ENCODE measurements at regions not wholly inside any gene's neighbourhood (a gene's known extent, or its start where the extent isn't known, plus 50 kb on each side); places are given as distances from the start of the nearest gene placed in this dataset.

GRCh38 chr2:60318544-60318943, 234.9 kb downstream of the BCL11A start:
- ATAC-seq (ENCODE audit: insufficient read depth, low read depth), result no peak
- no peak overlapping the region for H3K4me3 ChIP-seq (ENCODE audit: low read depth in 1 of 2, low read length in 2 of 2)
- H3K36me3 ChIP-seq (ENCODE audit: insufficient read depth, low read length), result no peaks in the 10 kb centered on the region
- H3K79me2 ChIP-seq (ENCODE audit: insufficient read depth, low read length), result no peaks in the 10 kb centered on the region
- no peak for TF ChIP-seq EZH2 (IDR thresholded peaks at IDR 0.05; ENCODE audit: borderline replicate concordance, low read depth, low read length, severe bottlenecking)
- no peak for TF ChIP-seq CTCF (IDR thresholded peaks at IDR 0.05; ENCODE audit: borderline replicate concordance, extremely low read depth, low read length, poor library complexity, severe bottlenecking)
- H3K27ac ChIP-seq (ENCODE audit: low read length), result no peak overlapping the region
- no peaks in the 10 kb centered on the region for H4K20me1 ChIP-seq (ENCODE audit: insufficient read depth, low read length)
- DNase-seq, result no peak
- no peak overlapping the region for H3K9ac ChIP-seq (ENCODE audit: low read depth, low read length)
- no peaks in the 10 kb centered on the region for H3K9me3 ChIP-seq (ENCODE audit: insufficient read depth, low read length, severe bottlenecking)
- H3K4me2 ChIP-seq (ENCODE audit: insufficient read depth, low read length), result no peak overlapping the region
- H2AFZ ChIP-seq (ENCODE audit: low read depth, low read length), result no peak overlapping the region; the same call in 1 of the 2 replicates
- H3K27me3 ChIP-seq (ENCODE audit: insufficient read depth, low read length, poor library complexity), result no peaks in the 10 kb centered on the region
- peaks cover 6% of the 10 kb centered on the region for H3K4me1 ChIP-seq (ENCODE audit: insufficient read depth, low read length)

- Histone ChIP-seq H3K4me1 (ENCODE audit: insufficient read depth, low read length) (peaks cover 8% of the 10 kb centered on the region), H3K27me3 (ENCODE audit: insufficient read depth, low read length, poor library complexity) (no peaks in the 10 kb centered on the region), H3K27ac (ENCODE audit: low read length) (no peak overlapping the region), H3K79me2 (ENCODE audit: insufficient read depth, low read length) (no peaks in the 10 kb centered on the region), H3K4me3 (ENCODE audit: low read depth in 1 of 2, low read length in 2 of 2) (no peak overlapping the region), H3K9me3 (ENCODE audit: insufficient read depth, low read length, severe bottlenecking) (no peaks in the 10 kb centered on the region), H4K20me1 (ENCODE audit: insufficient read depth, low read length) (no peaks in the 10 kb centered on the region), H2AFZ (ENCODE audit: low read depth, low read length) (no peak overlapping the region), H3K9ac (ENCODE audit: low read depth, low read length) (no peak overlapping the region), H3K36me3 (ENCODE audit: insufficient read depth, low read length) (no peaks in the 10 kb centered on the region), H3K4me2 (ENCODE audit: insufficient read depth, low read length) (no peak overlapping the region)
- DNase-seq, result no peak
- no peak for ATAC-seq (ENCODE audit: insufficient read depth, low read depth)
- no peak for TF ChIP-seq CTCF (IDR thresholded peaks at IDR 0.05; ENCODE audit: borderline replicate concordance, extremely low read depth, low read length, poor library complexity, severe bottlenecking)
- no peak for TF ChIP-seq EZH2 (IDR thresholded peaks at IDR 0.05; ENCODE audit: borderline replicate concordance, low read depth, low read length, severe bottlenecking)
These were observed 235.6 kb downstream of the BCL11A start for GRCh38 chr2:60317844-60318243.

- no peak overlapping the region for H3K4me2 ChIP-seq (ENCODE audit: insufficient read depth, low read length)
- H2AFZ ChIP-seq (ENCODE audit: low read depth, low read length), result no peak overlapping the region
- no peak for DNase-seq
- H3K27me3 ChIP-seq (ENCODE audit: insufficient read depth, low read length, poor library complexity), result no peaks in the 10 kb centered on the region
- H4K20me1 ChIP-seq (ENCODE audit: insufficient read depth, low read length), result no peaks in the 10 kb centered on the region
- H3K36me3 ChIP-seq (ENCODE audit: insufficient read depth, low read length), result no peaks in the 10 kb centered on the region
- H3K9ac ChIP-seq (ENCODE audit: low read depth, low read length), result no peak overlapping the region
- no peak for TF ChIP-seq EZH2 (IDR thresholded peaks at IDR 0.05; ENCODE audit: borderline replicate concordance, low read depth, low read length, severe bottlenecking)
- no peak for TF ChIP-seq CTCF (IDR thresholded peaks at IDR 0.05; ENCODE audit: borderline replicate concordance, extremely low read depth, low read length, poor library complexity, severe bottlenecking)
- H3K27ac ChIP-seq (ENCODE audit: low read length), result no peak overlapping the region
- H3K4me1 ChIP-seq (ENCODE audit: insufficient read depth, low read length), result peaks cover 8% of the 10 kb centered on the region
- no peaks in the 10 kb centered on the region for H3K9me3 ChIP-seq (ENCODE audit: insufficient read depth, low read length, severe bottlenecking)
- ATAC-seq (ENCODE audit: insufficient read depth, low read depth), result no peak
- H3K4me3 ChIP-seq (ENCODE audit: low read depth in 1 of 2, low read length in 2 of 2), result no peak overlapping the region
- no peaks in the 10 kb centered on the region for H3K79me2 ChIP-seq (ENCODE audit: insufficient read depth, low read length)
These were observed 236.4 kb downstream of the BCL11A start for GRCh38 chr2:60317034-60317386.
